Prostate gland (tissue), 2 donors: ENCODE measurements at regions not wholly inside any gene's neighbourhood (a gene's known extent, or its start where the extent isn't known, plus 50 kb on each side); places are given as distances from the start of the nearest gene placed in this dataset.
A peak's percentile ranks its signal among the peaks of the same experiment; 100 is the strongest.

Source experiments
- DNase-seq: peaks from one replicate; pipeline ENCODE4 v3.0.0-alpha.2; 2019; ENCODE audit warnings: low spot score
- H3K27ac ChIP-seq, 2 donors: fragments of 200-600 bp; sonication (generic); 2 replicates each; pipeline ENCODE4 v1.5.1; 2017 to 2019
- H3K27me3 ChIP-seq: fragments of 200-600 bp; sonication (generic); replicated peaks from 2 replicates; pipeline ENCODE4 v1.5.1; 2019; ENCODE audit not compliant: insufficient read depth
- H3K36me3 ChIP-seq, 2 donors: fragments of 200-600 bp; sonication (generic); 1 replicate in 1 of 2; 2 replicates in 1 of 2; pipeline versions ENCODE4 v1.5.1 to v1.8.1; 2017 to 2019
- H3K4me1 ChIP-seq: fragments of 200-600 bp; sonication (generic); replicated peaks from 2 replicates; pipeline ENCODE4 v1.5.1; 2019
- H3K4me3 ChIP-seq, 2 donors: fragments of 200-600 bp; sonication (generic); 2 replicates each; pipeline ENCODE4 v1.5.1; 2017 to 2019
- H3K9me3 ChIP-seq: fragments of 200-600 bp; sonication (generic); 2 replicates; pipeline ENCODE4 v1.5.1; 2017
- POLR2A ChIP-seq: fragments of 450-650 bp; IDR thresholded peaks from one replicate; pipeline ENCODE4 v1.6.1; 2016; ENCODE audit warnings: antibody characterized with exemption, mild to moderate bottlenecking
- POLR2AphosphoS5 ChIP-seq: sonication (generic); formaldehyde crosslinking; IDR thresholded peaks from one replicate; pipeline ENCODE4 v1.6.1; 2017; ENCODE audit warnings: antibody characterized with exemption
- WGBS: methylation state at CpG from one replicate; pipeline ENCODE4 v1.1.5; 2018; 5-methylcytosine and 5-hydroxymethylcytosine counted together
- intact Hi-C: fragments of 100-400 bp; cut with DNase I; formaldehyde crosslinking; loops from one replicate; pipeline ENCODE4 v1.14.2; 2022
- TF ChIP-seq, protein P1 (sequence below), 4 experiments: fragments of 200-600 bp in 2 of 4; fragments of 450-650 bp in 2 of 4; sonication (generic) in 2 of 4; IDR thresholded peaks; 1 replicate in 3 of 4; 2 replicates in 1 of 4; pipeline ENCODE4 v1.5.1; 2016 to 2019; ENCODE audit warnings: antibody characterized with exemption in 4 of 4, mild to moderate bottlenecking in 2 of 4, moderate library complexity in 2 of 4

DNA sequence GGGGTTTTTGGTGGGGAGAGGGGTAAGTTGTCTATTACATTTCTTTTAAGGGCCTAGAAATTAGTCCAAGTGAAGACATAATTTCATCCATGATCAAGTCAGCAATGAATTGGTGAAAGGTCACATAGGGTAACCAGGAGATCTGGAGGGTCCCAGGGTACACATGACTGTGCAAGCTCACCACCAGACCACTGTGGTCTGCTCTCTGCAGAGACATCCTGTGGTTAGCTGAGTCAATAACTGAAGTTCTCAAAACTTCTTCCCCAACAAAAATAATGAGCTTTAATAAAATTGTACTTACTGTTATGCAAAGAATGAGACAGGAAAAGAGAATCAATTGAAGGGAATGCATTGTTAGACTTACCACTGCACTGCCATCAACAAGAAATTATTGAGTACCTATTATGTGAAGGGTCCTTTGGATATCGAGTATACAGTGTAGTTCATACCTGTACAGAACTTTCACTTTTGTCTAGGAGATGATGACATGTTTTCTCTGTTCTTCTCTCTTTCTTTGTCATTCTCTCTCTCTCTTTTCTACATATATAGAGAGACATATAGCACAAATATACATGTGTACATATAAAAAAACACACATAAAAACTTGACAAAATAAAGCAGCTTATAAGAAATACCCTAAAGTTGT lies 209.8 kb downstream of the GJA1 start:
- no peak for TF ChIP-seq POLR2AphosphoS5
- TF ChIP-seq, protein P1, sequence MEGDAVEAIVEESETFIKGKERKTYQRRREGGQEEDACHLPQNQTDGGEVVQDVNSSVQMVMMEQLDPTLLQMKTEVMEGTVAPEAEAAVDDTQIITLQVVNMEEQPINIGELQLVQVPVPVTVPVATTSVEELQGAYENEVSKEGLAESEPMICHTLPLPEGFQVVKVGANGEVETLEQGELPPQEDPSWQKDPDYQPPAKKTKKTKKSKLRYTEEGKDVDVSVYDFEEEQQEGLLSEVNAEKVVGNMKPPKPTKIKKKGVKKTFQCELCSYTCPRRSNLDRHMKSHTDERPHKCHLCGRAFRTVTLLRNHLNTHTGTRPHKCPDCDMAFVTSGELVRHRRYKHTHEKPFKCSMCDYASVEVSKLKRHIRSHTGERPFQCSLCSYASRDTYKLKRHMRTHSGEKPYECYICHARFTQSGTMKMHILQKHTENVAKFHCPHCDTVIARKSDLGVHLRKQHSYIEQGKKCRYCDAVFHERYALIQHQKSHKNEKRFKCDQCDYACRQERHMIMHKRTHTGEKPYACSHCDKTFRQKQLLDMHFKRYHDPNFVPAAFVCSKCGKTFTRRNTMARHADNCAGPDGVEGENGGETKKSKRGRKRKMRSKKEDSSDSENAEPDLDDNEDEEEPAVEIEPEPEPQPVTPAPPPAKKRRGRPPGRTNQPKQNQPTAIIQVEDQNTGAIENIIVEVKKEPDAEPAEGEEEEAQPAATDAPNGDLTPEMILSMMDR (IDR thresholded peaks at IDR 0.05) = no peak
- no peak for TF ChIP-seq POLR2A
- intact Hi-C loops = no loop called here
- H3K27me3 ChIP-seq = no peaks in the 10 kb centered on the region
- no peak overlapping the region for H3K27ac ChIP-seq
- no peak for DNase-seq
- H3K4me3 ChIP-seq = no peak overlapping the region
- no peaks in the 10 kb centered on the region for H3K9me3 ChIP-seq
- 73% methylated on average over 1 of the region's 1 CpG for WGBS
- H3K36me3 ChIP-seq = no peaks in the 10 kb centered on the region
- H3K4me1 ChIP-seq = no peaks in the 10 kb centered on the region

DNA sequence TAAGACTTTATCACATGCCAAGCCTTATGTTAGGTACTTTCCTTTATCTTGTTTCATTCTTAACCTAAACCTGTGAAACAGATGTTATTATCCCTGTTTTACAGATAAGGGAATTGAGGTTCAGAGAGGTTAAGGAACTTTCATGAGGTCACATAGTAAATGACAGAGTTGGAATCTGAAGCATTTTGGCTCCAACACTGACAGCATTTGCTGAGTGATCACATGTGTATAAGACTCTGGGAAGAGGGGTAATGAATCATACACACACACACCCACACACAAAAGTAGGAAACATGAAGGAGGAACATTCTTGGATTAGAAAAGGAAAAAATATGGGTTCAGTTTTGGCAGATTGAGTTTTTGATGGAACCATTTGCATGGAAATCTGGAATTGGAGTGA lies 212.5 kb downstream of the GJA1 start:
- no peak overlapping the region for H3K4me3 ChIP-seq
- no peak for DNase-seq
- no peak for TF ChIP-seq POLR2AphosphoS5
- TF ChIP-seq, protein P1 (IDR thresholded peaks at IDR 0.05) = no peak
- no peak for TF ChIP-seq POLR2A
- H3K9me3 ChIP-seq = no peaks in the 10 kb centered on the region
- intact Hi-C loops = no loop called here
- no peaks in the 10 kb centered on the region for H3K27me3 ChIP-seq
- H3K36me3 ChIP-seq = no peaks in the 10 kb centered on the region
- no peaks in the 10 kb centered on the region for H3K4me1 ChIP-seq
- no peak overlapping the region for H3K27ac ChIP-seq

DNA sequence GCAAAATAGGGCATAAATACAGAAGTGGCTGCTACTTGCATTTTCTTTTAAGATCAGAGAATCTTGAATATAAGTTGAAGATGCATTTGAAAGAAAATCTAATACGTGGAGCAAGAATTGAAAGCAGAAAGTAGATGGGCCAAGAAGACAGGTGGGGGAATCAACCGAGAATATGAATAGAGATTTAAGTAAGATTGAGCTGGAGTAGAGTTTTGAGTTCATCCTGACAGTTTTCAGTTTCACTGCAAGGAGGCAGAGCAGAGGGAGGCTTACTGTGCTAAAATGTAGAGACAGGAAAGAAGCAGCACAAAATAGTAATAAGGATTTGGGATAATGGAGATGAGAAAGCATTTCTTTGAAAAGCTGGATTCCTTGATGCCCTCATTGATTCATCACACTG lies 214.5 kb downstream of the GJA1 start:
- 89% methylated on average over 2 of the region's 2 CpGs for WGBS
- no peak overlapping the region for H3K27ac ChIP-seq

DNA sequence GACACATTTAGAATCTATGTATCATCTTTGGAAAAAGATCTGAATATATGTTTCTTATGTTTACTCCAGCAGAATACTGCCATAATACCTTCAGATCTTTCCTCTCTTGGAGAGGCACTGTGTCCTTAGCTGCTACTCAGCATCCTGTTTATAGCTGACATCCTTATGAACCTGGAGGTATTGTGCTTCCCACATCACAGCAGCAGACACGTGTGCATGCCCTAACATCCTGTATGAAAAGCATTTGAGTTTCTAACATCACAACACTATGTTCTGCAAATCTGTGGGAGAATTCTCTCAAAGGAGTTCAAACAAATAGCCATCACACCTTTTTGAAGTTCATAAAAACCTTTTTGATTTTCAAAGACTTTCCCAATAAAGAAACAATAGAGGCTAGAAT lies 216.0 kb downstream of the GJA1 start:
- peak; percentile 13 for TF ChIP-seq POLR2AphosphoS5
- TF ChIP-seq, protein P1 (IDR thresholded peaks at IDR 0.05) = no peak
- H3K27me3 ChIP-seq = no peaks in the 10 kb centered on the region
- 35% methylated on average over 1 of the region's 1 CpG for WGBS
- H3K4me3 ChIP-seq = no peak overlapping the region
- H3K27ac ChIP-seq = no peak overlapping the region
- H3K4me1 ChIP-seq = no peaks in the 10 kb centered on the region
- no peaks in the 10 kb centered on the region for H3K36me3 ChIP-seq
- DNase-seq = no peak
- intact Hi-C loops = no loop called here
- no peaks in the 10 kb centered on the region for H3K9me3 ChIP-seq

More for the DNA sequence above, 214.5 kb downstream of the GJA1 start:
- DNase-seq = no peak
- Histone ChIP-seq H3K4me3 (no peak overlapping the region), H3K36me3 (no peaks in the 10 kb centered on the region), H3K27me3 (no peaks in the 10 kb centered on the region), H3K4me1 (no peaks in the 10 kb centered on the region), H3K9me3 (no peaks in the 10 kb centered on the region)
- intact Hi-C loops = no loop called here
- TF ChIP-seq, protein P1 (IDR thresholded peaks at IDR 0.05) = no peak
- no peak for TF ChIP-seq POLR2A
- no peak for TF ChIP-seq POLR2AphosphoS5

DNA sequence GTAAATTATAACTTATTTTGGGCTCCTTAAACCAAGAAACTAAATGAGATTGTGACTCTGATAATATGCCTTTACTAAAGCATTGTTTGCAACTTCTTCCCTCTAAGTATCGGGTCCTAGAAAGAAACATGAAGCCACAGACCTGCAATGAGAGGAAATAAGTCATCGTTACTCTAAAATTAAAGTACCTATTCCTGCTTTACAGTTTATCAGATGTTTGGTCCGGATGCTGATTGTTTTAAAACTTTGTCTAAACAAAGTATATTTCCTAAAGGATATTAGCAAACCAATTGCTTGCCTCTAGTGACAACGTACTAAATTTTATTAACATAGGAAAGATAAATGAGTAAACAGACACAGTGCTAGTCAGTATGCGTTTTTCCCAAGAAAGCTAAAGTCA lies 216.8 kb downstream of the GJA1 start:
- Histone ChIP-seq H3K4me3 (no peak overlapping the region), H3K4me1 (no peaks in the 10 kb centered on the region), H3K27ac (no peak overlapping the region), H3K36me3 (no peaks in the 10 kb centered on the region), H3K9me3 (no peaks in the 10 kb centered on the region), H3K27me3 (no peaks in the 10 kb centered on the region)
- intact Hi-C loops = no loop called here
- TF ChIP-seq, protein P1 (IDR thresholded peaks at IDR 0.05) = no peak
- TF ChIP-seq POLR2AphosphoS5 (no peak), POLR2A (no peak)
- 44% methylated on average over 5 of the region's 5 CpGs for WGBS
- no peak for DNase-seq
